GM19035 (cell line): ENCODE measurements at regions not wholly inside any gene's neighbourhood (a gene's known extent, or its start where the extent isn't known, plus 50 kb on each side); places are given as distances from the start of the nearest gene placed in this dataset.

ENCODE experiments used
- ATAC-seq: cut with Tn5 transposase; IDR thresholded peaks from one replicate; pipeline ENCODE4 v1.9.1; 2021; ENCODE audit not compliant: unreplicated experiment

DNA sequence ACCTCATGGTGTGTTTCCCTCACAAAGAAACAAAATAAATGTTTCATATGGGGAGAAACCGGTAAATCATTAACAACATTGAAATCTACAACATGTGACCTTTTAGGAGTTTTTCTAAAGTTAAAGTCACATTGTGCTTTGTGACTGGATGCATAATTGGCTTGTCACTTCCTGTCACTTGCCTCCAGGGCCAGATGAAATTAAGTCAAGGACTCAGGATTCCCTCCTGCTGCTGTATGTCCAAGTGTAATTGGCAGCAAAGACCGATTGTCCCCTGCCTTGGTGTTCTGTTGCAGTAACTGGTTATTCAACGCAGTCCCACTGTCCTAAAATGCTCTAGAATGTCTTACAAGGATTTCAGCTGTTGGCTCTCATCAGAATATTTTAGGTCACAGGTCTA lies 448.2 kb downstream of the LIG4 start:
- ATAC-seq, result no peak

- no peak for ATAC-seq
Observed at GRCh38 chr13:107765724-107766401, 449.5 kb downstream of the LIG4 start.

GRCh38 chr13:107764046-107764445 lies 451.3 kb downstream of the LIG4 start:
- no peak for ATAC-seq

DNA sequence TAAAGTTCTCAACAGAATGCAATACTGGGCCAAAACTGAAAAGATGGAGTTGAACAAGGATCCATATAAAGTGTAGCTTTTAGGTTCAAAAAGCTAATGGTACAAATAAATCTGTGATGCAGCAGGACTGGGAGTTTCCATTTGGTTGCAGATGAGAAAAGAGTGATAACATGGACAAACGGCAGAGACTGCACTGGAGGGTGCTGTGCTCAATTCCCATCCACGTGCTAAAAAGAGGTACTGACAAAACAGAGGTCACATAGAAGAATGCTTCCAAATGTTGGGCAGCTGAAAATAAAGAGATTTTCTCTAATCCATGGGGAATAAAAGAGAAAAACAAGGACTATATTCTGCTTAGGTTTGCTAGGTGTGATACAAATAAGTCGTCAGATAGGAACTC lies 461.6 kb downstream of the LIG4 start:
- ATAC-seq, result no peak

DNA sequence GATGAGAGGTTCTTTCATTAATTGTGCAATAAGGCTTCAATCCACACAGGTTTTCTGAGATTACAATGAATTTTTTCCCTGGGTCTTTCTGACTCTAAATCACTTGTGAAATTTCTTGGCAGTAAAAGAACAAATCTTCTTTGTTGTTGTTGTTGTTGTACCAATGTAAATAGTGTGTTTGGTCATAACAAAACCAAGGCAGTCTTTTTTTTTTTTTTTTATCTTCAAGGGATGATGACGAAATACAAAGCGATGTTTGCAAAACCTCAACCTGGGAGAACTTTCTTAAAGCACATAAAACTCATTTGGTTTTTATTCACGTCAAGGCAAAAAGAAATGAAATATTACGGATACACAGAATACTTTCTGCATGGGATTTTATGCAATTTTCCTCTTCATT lies 462.0 kb downstream of the LIG4 start:
- ATAC-seq, result no peak

DNA sequence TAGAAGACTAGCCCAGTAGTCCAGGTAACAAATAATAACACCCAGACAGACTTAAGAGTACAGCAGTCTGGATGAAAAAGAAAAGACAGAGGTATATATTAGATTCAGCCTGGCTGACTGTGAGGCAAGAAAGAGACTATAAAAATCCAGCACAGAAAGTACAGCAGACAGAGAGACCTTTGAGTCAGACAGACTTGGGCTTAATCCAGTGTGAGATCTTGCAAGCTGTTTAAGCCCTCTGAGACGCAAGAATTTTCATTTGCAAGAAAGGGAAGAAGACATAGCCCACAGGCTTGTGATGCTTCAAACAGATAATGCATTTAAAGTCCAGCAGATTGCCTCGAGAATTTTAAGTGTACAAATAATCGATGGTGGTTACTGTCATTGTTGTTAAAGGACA lies 471.4 kb downstream of the LIG4 start:
- no peak for ATAC-seq

- no peak for ATAC-seq
Observed at GRCh38 chr13:107743526-107743925, 471.8 kb downstream of the LIG4 start.

GRCh38 chr13:107743100-107743499 lies 472.2 kb downstream of the LIG4 start:
- ATAC-seq, result no peak

- no peak for ATAC-seq
Observed at GRCh38 chr13:107742544-107742943, 472.8 kb downstream of the LIG4 start.

DNA sequence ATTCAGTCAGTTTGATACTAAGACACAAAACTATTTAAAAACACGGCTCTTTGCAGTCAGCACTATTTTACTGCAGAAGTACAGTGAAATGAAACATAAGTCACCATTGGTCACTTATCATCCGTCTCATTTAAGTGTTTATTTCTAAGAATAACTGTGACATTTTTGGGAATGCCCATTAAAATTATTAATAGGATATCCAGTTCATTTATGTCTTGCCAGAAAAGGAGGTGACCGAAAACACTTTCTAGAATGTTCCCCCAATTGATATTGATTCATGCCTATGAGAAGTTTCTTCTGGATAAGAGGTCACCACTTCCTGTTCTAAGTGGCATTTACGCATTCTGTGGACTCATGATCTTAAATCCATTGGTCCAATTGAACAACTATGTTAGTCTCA lies 477.3 kb downstream of the LIG4 start:
- ATAC-seq, result no peak

DNA sequence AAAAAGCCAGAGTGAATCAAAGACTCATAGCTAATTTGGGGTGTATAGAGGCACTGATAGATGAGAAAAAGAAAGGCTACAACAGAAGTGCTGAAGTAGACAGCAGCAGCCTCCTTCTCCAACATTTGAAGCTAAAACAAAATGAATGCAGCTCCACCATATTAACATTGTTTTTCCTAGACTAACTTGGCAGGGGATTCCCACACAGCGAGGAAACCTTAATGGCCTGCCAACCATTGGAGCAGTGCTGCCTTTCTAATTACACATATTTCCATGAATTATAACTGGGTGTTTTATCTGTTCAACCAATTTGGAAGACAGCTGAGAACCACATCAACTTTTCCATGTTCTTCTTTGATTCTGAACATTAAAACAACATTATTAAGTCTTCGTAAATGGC lies 478.6 kb downstream of the LIG4 start:
- ATAC-seq, result no peak

DNA sequence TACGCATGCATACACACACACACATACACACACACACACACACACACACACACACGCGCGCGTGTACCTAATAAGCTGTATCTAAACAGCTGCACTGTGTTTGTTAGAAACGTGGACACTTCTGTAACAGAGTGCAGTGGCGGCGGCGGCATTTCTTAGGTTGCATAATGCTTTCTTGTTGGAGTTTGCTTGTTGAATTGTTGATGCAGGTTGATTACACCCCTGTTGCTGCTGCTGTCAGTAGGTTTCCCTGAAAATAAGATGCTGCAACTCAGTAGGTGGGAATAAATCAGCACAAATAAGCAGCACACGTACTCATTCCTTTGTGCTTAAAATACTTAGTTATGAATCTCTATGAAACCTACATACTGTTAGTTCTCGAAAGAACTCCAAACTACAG lies 479.2 kb downstream of the LIG4 start:
- ATAC-seq, result no peak

DNA sequence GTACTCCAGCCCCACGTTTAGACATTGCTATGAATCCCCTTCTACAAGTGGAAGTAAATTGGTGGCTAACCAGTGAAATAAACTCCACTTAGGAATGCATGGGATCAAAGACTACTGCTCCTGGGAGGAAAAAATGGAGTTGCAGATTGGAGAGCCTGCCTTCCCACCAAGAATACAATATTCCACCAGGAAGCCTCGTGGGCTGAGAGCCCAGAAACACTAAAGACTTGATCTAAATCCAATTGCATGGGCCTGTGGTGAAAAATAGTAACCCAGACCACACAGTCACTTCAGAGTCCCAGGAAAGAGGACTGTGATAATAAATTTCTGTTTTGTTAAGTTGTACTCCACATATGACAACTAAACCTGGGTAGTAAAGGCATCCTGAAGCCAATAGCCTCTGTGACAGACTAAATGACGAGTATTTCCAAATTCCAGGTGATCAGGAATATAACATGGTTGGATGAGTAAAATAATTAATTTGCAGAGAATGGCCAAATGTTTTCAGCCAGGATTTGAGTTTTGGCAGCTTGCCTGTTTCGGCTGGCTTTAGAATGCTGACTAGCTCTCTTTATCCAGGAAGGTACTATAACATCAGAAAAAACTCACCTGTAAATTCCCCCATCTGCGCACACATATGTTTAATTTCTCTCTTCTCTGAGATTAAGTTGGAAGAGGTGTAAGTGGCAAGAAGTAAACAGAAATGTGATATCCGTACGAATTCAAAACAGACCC lies 480.3 kb downstream of the LIG4 start:
- no peak for ATAC-seq

DNA sequence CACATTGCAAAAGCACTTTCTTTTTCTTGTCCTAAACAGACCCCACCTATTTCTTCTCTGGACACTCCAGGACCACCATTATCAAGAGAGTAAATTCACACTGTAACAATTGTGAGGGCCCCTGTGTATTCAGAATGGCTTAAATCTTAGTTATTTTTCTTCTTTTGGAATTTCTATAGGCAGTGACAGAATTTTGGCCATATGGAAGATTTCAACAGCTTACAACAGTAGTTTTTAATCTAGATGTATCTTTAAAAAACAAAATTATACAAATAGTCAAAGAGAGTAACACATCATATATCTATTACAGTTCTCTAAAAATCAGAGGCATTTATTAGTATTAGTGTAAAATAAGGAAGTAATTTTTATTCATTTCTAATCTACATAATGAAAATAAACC lies 482.1 kb downstream of the LIG4 start:
- no peak for ATAC-seq

GRCh38 chr13:107730813-107731212 lies 484.5 kb downstream of the LIG4 start:
- ATAC-seq, result no peak

GRCh38 chr13:107721125-107721869 lies 494.0 kb downstream of the LIG4 start:
- ATAC-seq, result no peak

DNA sequence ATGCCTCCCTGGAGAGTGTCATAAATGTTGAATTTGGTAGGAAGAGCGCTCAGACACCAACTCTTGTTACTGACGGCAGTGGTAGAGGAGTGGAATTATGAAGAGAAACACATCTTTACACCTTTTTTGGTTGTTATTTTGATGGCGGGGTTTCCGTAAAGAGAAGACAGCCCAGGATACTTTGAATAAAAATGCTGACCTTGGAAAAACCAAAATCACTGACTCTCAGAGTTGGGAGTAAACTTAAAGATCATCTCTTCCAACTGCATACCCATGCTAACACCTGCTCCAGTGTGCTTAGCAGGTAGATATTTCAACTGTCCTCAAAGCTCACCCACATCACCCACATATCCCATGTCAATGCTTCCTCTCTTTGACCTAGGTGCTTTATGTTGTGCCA lies 498.6 kb downstream of the LIG4 start:
- no peak for ATAC-seq

- ATAC-seq, result no peak
Observed at GRCh38 chr13:107716241-107716640, 499.1 kb downstream of the LIG4 start.

DNA sequence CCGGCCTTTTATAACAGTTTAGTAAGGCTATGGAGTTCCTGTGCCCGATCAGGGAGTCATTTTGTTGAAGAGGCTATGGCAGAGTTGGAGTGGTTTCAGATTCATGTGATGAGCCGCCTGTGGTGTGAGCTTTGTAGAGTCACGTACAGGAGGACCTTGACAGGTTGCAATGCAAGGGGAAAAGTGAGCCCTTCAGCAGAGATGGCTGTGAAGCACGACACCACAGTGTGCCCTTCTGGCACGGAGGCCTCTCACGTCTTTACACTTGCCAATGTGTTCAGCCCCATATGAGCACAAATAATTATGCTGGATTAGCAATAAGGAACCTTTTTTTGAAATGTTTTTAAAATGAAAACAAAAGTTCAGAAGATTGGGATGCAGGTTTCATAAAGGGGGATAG lies 499.8 kb downstream of the LIG4 start:
- no peak for ATAC-seq

- no peak for ATAC-seq
Observed at GRCh38 chr13:107713314-107713713, 502.0 kb downstream of the LIG4 start.

DNA sequence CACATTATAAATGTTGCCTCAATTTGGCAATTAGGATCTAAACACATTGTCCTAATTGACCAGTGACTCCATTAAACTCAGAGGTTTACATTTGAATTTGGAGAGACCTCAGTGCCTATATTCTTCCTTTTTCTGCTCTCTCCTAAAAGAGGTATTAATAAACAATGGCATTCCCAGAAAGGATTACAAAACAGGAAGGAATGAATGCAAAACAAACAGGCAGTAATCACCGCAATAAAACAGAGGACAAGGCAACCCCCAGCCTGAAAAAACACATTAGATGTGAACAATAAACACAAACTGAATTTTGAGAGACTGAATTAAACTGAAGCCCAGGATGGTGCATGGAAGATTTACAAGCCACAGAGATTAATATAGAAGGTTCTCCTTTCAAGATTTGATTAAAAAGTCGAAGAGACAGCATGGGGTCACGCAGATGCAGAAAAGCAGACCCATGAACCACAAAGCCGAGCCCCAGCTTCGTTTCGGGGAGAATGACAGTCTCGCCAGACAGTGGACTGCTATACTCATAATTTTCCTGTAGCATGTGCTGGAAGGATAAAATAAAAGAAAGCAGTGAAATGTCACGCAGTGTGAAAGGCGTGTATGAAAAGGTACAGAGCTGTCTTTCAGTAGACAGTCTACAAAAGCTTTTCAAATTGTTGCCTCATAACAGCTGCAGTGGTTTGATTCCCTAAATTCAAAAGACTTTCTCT lies 503.0 kb downstream of the LIG4 start:
- no peak for ATAC-seq
